ENCODE measurements at regions not wholly inside any gene's neighbourhood (a gene's known extent, or its start where the extent isn't known, plus 50 kb on each side); places are given as distances from the start of the nearest gene placed in this dataset.

- Histone ChIP-seq H3K4me3 (ENCODE audit: control insufficient read depth in 2 of 3, extremely low read depth in 1 of 3, insufficient read depth in 2 of 3, low read depth in 1 of 3, low read length in 3 of 3) (no peak overlapping the region), H3K4me2 (ENCODE audit: control insufficient read depth, extremely low read depth, insufficient read depth, low read depth, low read length) (no peak overlapping the region), H4K20me1 (ENCODE audit: control insufficient read depth, extremely low read depth, insufficient read depth, low read length) (no peaks in the 10 kb centered on the region), H3K4me1 (ENCODE audit: control insufficient read depth, extremely low read depth, insufficient read depth, low read length) (peaks cover 5% of the 10 kb centered on the region), H2AFZ (ENCODE audit: control insufficient read depth, low read length) (no peak overlapping the region), H3K9ac (ENCODE audit: control insufficient read depth, extremely low read depth, insufficient read depth, low read length) (no peak overlapping the region), H3K79me2 (ENCODE audit: control insufficient read depth, insufficient read depth, low read length) (no peaks in the 10 kb centered on the region), H3K9me1 (ENCODE audit: control insufficient read depth, extremely low read depth, insufficient read depth, low read length) (no peaks in the 10 kb centered on the region), H3K36me3 (ENCODE audit: control insufficient read depth in 2 of 2, extremely low read depth in 1 of 2, insufficient read depth in 2 of 2, low read length in 2 of 2) (no peaks in the 10 kb centered on the region), H3K27me3 (ENCODE audit: control insufficient read depth, extremely low read depth, insufficient read depth, low read length) (no peaks in the 10 kb centered on the region), H3K27ac (ENCODE audit: control insufficient read depth, insufficient read depth, low read length) (no peak overlapping the region), H3K9me3 (ENCODE audit: control insufficient read depth, low read depth, low read length) (no peaks in the 10 kb centered on the region)
- TF ChIP-seq EZH2 (IDR thresholded peaks at IDR 0.05; ENCODE audit: low read length): no peak
- TF ChIP-seq CTCF (optimal IDR thresholded peaks at IDR 0.05 in 1 of 3, IDR thresholded peaks at IDR 0.05 in 1 of 3, conservative IDR thresholded peaks at IDR 0.05 in 1 of 3; ENCODE audit: extremely low read depth in 1 of 3, insufficient read depth in 2 of 3, low read length in 3 of 3): no peak
- dilution Hi-C loops (cut with MboI; ENCODE audit: extremely low pct_ligation_motif_present, low sequenced_read_pairs): no loop called here
- DNase-seq (ENCODE audit: low read depth, low spot score) (no peak), FAIRE-seq (no peak)
Observed at GRCh38 chr14:58825606-58826005, 187.8 kb downstream of the DACT1 start.

- H2AFZ ChIP-seq (ENCODE audit: control insufficient read depth, low read length): no peak overlapping the region
- FAIRE-seq (no peak), DNase-seq (ENCODE audit: low read depth, low spot score) (no peak)
Observed at GRCh38 chr14:58826845-58827686, 189.3 kb downstream of the DACT1 start.

More at GRCh38 chr14:58826845-58827686, 189.3 kb downstream of the DACT1 start:
- Histone ChIP-seq H4K20me1 (ENCODE audit: control insufficient read depth, extremely low read depth, insufficient read depth, low read length) (no peaks in the 10 kb centered on the region), H3K4me2 (ENCODE audit: control insufficient read depth, extremely low read depth, insufficient read depth, low read depth, low read length) (no peak overlapping the region), H3K4me1 (ENCODE audit: control insufficient read depth, extremely low read depth, insufficient read depth, low read length) (no peaks in the 10 kb centered on the region), H3K9me1 (ENCODE audit: control insufficient read depth, extremely low read depth, insufficient read depth, low read length) (no peaks in the 10 kb centered on the region), H3K27me3 (ENCODE audit: control insufficient read depth, extremely low read depth, insufficient read depth, low read length) (no peaks in the 10 kb centered on the region), H3K79me2 (ENCODE audit: control insufficient read depth, insufficient read depth, low read length) (no peaks in the 10 kb centered on the region), H3K9me3 (ENCODE audit: control insufficient read depth, low read depth, low read length) (no peaks in the 10 kb centered on the region), H3K36me3 (ENCODE audit: control insufficient read depth in 2 of 2, extremely low read depth in 1 of 2, insufficient read depth in 2 of 2, low read length in 2 of 2) (no peaks in the 10 kb centered on the region), H3K9ac (ENCODE audit: control insufficient read depth, extremely low read depth, insufficient read depth, low read length) (no peak overlapping the region), H3K27ac (ENCODE audit: control insufficient read depth, insufficient read depth, low read length) (no peak overlapping the region), H3K4me3 (ENCODE audit: control insufficient read depth in 2 of 3, extremely low read depth in 1 of 3, insufficient read depth in 2 of 3, low read depth in 1 of 3, low read length in 3 of 3) (no peak overlapping the region)
- TF ChIP-seq CTCF (optimal IDR thresholded peaks at IDR 0.05 in 1 of 3, IDR thresholded peaks at IDR 0.05 in 1 of 3, conservative IDR thresholded peaks at IDR 0.05 in 1 of 3; ENCODE audit: extremely low read depth in 1 of 3, insufficient read depth in 2 of 3, low read length in 3 of 3) (peak; percentile 20 to 31 (median 30)), EZH2 (IDR thresholded peaks at IDR 0.05; ENCODE audit: low read length) (no peak)
- dilution Hi-C loops (cut with MboI; ENCODE audit: extremely low pct_ligation_motif_present, low sequenced_read_pairs): no loop called here

Data from keratinocyte (primary cell).